Activated CD8-positive, alpha-beta T cell treated with anti-CD3 and anti-CD28 coated beads for 36 hours (primary cell): ENCODE measurements at regions not wholly inside any gene's neighbourhood (a gene's known extent, or its start where the extent isn't known, plus 50 kb on each side); places are given as distances from the start of the nearest gene placed in this dataset.

ENCODE experiments used
- ATAC-seq: fragments of 200-7000 bp; cut with Tn5 transposase; one replicate; pipeline ENCODE4 v1.10.0; 2021; ENCODE audit warnings: mild to moderate bottlenecking, moderate library complexity
- CTCF ChIA-PET: fragments of 350-600 bp; sonication (Branson Sonifier 250); formaldehyde crosslinking; loops from one replicate; lab custom pipeline; 2021; ENCODE audit warnings: antibody characterized with exemption; lab: Charles Lee
- POLR2A ChIA-PET: fragments of 350-600 bp; sonication (Branson Sonifier 250); formaldehyde crosslinking; loops from one replicate; lab custom pipeline; 2021; ENCODE audit warnings: antibody characterized with exemption; lab: Charles Lee
- DNase-seq: peaks from one replicate; pipeline ENCODE4 v3.0.0-alpha.2; 2020
- H3K27ac Mint-ChIP-seq: one replicate; pipeline ENCODE4 v1.8.0; 2021; ENCODE audit warnings: mild to moderate bottlenecking, mixed read lengths
- H3K27me3 Mint-ChIP-seq: one replicate; pipeline ENCODE4 v1.8.0; 2021; ENCODE audit warnings: mixed read lengths
- H3K36me3 Mint-ChIP-seq: one replicate; pipeline ENCODE4 v1.8.0; 2021; ENCODE audit warnings: low read depth, mixed read lengths
- H3K4me1 Mint-ChIP-seq: one replicate; pipeline ENCODE4 v1.8.0; 2021; ENCODE audit warnings: low read depth, mixed read lengths
- H3K4me3 Mint-ChIP-seq: one replicate; pipeline ENCODE4 v1.8.0; 2021; ENCODE audit warnings: mild to moderate bottlenecking, moderate library complexity, mixed read lengths
- H3K9me3 Mint-ChIP-seq: one replicate; pipeline ENCODE4 v1.8.0; 2021; ENCODE audit warnings: mixed read lengths
- intact Hi-C: fragments of 100-400 bp; cut with micrococcal nuclease; formaldehyde crosslinking; loops from one replicate; pipeline ENCODE4 v1.10.0; 2022
- TF ChIP-seq, protein P1 (sequence below): fragments of 200-600 bp; IDR thresholded peaks from one replicate; pipeline ENCODE4 v1.8.0; 2022; ENCODE audit warnings: antibody characterized with exemption, mild to moderate bottlenecking

DNA sequence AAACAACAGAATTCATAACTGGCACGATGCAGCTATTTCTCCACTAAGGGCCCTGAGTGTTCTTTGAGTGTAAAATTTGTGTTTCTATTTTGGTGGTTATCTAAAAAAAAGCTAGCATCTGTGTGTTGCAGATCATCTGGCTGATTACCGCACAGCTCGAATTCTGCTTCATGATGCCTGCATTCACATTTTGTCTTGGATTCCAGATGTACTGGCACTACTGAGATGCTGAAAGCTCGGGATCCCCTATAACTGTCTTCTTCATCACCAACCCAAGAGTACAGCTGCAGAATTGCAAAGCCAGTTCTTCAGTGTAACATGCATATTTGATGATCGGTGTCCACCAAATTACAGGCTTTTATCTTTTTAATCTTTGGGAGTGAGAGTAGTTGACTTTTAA is 51.6 kb upstream of the ZNF532 start:
- POLR2A ChIA-PET = no interaction called here
- H3K27ac Mint-ChIP-seq = no peak overlapping the region
- ATAC-seq = no peak
- peaks cover 50% of the 10 kb centered on the region for H3K27me3 Mint-ChIP-seq
- H3K4me1 Mint-ChIP-seq = no peaks in the 10 kb centered on the region
- TF ChIP-seq, protein P1, sequence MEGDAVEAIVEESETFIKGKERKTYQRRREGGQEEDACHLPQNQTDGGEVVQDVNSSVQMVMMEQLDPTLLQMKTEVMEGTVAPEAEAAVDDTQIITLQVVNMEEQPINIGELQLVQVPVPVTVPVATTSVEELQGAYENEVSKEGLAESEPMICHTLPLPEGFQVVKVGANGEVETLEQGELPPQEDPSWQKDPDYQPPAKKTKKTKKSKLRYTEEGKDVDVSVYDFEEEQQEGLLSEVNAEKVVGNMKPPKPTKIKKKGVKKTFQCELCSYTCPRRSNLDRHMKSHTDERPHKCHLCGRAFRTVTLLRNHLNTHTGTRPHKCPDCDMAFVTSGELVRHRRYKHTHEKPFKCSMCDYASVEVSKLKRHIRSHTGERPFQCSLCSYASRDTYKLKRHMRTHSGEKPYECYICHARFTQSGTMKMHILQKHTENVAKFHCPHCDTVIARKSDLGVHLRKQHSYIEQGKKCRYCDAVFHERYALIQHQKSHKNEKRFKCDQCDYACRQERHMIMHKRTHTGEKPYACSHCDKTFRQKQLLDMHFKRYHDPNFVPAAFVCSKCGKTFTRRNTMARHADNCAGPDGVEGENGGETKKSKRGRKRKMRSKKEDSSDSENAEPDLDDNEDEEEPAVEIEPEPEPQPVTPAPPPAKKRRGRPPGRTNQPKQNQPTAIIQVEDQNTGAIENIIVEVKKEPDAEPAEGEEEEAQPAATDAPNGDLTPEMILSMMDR = no peak
- H3K36me3 Mint-ChIP-seq = no peaks in the 10 kb centered on the region
- no peak for DNase-seq
- peaks cover 5% of the 10 kb centered on the region for H3K9me3 Mint-ChIP-seq
- no peak overlapping the region for H3K4me3 Mint-ChIP-seq
- intact Hi-C loops = no loop called here
- CTCF ChIA-PET = interaction anchor here (0.6 to 0.7 kb wide), 2 partner anchors 49 to 50 kb away, joined by 3 read pairs; no protein-coding TSS in a partner anchor

DNA sequence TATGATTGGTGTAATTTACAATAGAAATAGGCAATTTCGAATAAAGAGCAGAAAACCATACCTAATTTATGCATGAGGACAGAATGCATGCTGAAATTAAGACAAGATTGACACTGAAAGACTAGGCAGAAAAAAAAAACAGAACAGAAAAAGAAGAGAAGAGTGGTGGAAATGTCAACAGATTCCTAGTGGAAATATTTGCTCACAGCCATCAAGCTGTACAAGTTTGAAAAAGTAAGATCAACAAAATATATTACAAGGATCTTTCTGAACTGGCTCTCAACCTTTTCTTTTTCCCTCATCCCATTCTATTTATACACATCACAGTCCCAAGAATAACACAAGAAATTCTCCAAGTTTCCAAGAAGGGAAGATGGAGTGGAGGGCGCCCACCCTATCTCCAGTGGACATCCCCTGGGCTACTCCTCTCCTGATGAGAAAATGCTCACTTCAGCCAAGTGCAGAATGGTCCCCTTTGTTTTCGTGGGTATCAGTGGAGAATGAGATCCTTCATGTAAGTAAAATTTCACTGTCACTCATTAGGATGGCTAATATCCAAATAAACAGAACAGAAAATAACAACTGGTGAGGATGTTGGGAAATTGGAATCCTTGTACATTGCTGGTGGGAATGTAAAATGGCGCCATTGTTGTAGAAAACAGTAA is 51.0 kb upstream of the ZNF532 start:
- Mint-ChIP-seq H3K9me3 (peaks cover 5% of the 10 kb centered on the region), H3K36me3 (no peaks in the 10 kb centered on the region), H3K27ac (no peak overlapping the region), H3K4me1 (peaks cover under 1% of the 10 kb centered on the region), H3K27me3 (peaks cover 47% of the 10 kb centered on the region), H3K4me3 (no peak overlapping the region)
- no peak for DNase-seq
- ATAC-seq = no peak
- intact Hi-C loops = no loop called here
- POLR2A ChIA-PET = no interaction called here
- TF ChIP-seq, protein P1 = no peak
- CTCF ChIA-PET = interaction anchor here (0.7 kb wide), 1 partner anchor 50 kb away, joined by 3 read pairs; no protein-coding TSS in a partner anchor

DNA sequence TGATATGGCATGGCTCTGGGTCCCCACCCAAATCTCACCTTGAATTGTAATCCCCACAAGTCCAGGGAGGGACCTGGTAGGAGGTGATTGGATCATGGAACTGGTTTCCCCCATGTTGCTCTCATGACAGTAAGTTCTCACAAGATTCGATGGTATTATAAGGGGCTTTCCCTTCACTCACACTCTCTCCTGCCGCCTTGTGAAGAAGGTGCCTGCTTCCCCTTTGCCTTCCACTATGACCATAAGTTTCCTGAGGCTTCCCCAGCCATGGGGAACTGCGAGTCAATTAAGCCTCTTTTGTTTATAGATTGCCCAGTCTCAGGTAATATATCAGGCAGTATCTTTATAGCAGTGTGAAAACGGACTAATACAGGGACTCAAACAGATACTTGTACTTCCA is 50.4 kb upstream of the ZNF532 start:
- Mint-ChIP-seq H3K27me3 (peaks cover 48% of the 10 kb centered on the region), H3K36me3 (no peaks in the 10 kb centered on the region), H3K9me3 (peaks cover 5% of the 10 kb centered on the region), H3K27ac (no peak overlapping the region), H3K4me3 (no peak overlapping the region), H3K4me1 (peaks cover 7% of the 10 kb centered on the region)
- intact Hi-C loops = no loop called here
- POLR2A ChIA-PET = no interaction called here
- ATAC-seq = no peak
- TF ChIP-seq, protein P1 = no peak
- no peak for DNase-seq
- CTCF ChIA-PET = no interaction called here
